ENCODE measurements at regions not wholly inside any gene's neighbourhood (a gene's known extent, or its start where the extent isn't known, plus 50 kb on each side); places are given as distances from the start of the nearest gene placed in this dataset.

DNA sequence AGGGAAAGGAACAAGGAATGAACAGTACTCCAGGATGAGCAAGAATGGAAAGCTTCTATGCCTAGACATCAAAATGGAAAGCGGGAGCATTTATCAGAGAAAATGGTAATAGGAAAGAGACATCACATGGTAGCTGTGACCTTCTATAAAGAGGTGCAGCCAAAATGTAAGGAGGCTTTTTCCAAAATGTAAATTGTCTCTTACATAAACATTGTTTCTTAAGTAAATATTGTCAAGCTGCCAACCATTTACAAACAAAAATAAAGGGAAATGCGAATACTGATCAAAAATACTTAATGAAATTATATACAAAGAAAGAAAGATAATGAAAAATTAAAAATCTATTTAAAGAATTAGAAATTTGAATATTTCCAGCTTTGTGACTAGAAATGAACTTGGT, 55.0 kb upstream of the RASGEF1B start:
- no peak for DNase-seq

DNA sequence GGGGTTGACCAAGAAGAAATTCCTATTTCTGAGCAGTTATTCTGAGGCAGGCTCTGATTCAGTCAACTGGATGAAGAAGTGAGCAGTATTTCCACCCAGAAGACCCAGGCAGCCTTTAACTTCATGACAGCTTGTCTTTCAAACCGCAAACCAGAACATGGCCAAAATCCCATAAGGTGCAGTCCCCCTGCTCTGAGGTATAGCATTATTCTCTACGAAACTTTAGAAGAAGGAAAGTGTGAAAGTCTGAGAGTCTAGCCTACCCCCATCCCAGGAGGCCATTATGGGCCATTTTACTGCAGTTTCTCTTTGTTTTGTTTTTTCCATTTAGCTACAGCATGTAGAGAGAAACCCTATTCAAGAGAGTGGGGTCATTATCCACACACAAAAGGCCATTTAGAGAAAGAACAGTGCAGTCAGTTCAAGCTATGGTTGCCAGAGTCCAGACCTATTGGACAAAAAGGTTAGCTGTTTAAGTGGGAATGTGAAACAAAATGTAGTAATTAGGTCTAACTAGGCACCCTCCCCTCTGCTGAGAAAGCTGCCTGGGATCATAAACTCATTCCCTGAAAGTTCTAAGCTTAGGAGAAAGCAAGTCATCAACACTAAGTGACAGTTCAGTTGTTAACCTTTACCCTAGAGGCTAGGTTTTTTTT, 52.1 kb upstream of the RASGEF1B start:
- DNase-seq, result no peak

DNA sequence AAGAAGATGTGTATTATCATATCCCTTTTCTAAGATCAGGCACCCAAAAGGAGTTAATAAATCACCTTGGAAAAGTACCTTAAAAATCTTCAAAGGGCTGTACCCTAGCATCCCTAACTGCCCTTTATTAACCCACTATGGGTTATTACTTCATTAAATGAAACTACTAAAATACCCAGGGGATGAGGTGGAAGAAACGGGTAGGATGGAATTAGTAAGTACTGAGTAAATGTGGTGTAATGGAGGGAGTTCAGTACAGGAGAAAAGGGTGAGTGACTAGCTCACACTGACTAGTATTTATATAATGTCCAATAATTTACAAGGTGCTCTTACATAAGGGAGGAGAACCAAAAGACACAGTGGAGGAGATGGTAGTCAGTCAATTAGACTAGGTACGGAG, 51.0 kb upstream of the RASGEF1B start:
- no peak for DNase-seq

DNA sequence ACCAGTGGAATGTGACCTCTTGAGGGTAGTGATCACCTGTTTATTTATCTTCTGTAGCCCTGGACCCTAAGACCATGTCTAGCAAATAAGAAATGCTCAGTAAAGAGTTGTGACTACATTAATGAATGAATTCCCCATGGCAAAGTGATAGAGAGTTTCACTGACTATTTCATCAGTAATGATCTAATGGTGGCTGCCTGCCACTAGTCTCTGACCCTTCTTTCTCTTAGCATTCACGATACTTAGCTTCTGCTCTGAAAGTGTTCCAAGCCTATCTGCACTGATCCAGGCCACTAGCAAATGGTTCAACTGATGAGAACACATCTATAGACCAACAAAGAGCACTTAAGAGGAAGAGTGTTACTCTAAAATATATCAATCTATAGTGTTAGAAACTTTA, 50.0 kb upstream of the RASGEF1B start:
- no peak for DNase-seq

All from fibroblast of skin of abdomen (primary cell).